ENCODE measurements at regions not wholly inside any gene's neighbourhood (a gene's known extent, or its start where the extent isn't known, plus 50 kb on each side); places are given as distances from the start of the nearest gene placed in this dataset.

DNA sequence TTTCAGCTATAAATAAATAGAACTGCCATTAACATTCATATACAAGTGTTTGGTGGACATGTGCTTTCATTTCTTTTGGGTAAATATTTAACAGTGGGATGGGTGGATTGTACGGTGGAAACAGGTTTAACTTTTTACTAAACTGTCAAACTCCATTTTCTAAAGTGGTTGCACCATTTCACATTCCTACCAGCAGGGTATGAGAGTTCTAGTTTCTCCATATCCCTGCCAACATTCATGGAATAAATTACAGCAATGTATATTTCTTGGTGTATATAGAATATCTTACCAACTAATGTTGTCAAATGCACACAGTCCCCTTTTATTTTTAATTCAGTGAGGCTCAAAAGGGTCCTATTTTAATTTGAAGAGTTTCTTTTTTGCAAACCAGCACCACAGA lies 71.3 kb upstream of the CTXND1 start:
- no peak overlapping the region for H3K4me3 ChIP-seq (ENCODE audit: low read depth, low read length)
- DNase-seq (ENCODE audit: low read depth): no peak
- TF ChIP-seq, protein P1, sequence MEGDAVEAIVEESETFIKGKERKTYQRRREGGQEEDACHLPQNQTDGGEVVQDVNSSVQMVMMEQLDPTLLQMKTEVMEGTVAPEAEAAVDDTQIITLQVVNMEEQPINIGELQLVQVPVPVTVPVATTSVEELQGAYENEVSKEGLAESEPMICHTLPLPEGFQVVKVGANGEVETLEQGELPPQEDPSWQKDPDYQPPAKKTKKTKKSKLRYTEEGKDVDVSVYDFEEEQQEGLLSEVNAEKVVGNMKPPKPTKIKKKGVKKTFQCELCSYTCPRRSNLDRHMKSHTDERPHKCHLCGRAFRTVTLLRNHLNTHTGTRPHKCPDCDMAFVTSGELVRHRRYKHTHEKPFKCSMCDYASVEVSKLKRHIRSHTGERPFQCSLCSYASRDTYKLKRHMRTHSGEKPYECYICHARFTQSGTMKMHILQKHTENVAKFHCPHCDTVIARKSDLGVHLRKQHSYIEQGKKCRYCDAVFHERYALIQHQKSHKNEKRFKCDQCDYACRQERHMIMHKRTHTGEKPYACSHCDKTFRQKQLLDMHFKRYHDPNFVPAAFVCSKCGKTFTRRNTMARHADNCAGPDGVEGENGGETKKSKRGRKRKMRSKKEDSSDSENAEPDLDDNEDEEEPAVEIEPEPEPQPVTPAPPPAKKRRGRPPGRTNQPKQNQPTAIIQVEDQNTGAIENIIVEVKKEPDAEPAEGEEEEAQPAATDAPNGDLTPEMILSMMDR (conservative IDR thresholded peaks at IDR 0.05; ENCODE audit: low read depth, low read length): peak; percentile 28

DNA sequence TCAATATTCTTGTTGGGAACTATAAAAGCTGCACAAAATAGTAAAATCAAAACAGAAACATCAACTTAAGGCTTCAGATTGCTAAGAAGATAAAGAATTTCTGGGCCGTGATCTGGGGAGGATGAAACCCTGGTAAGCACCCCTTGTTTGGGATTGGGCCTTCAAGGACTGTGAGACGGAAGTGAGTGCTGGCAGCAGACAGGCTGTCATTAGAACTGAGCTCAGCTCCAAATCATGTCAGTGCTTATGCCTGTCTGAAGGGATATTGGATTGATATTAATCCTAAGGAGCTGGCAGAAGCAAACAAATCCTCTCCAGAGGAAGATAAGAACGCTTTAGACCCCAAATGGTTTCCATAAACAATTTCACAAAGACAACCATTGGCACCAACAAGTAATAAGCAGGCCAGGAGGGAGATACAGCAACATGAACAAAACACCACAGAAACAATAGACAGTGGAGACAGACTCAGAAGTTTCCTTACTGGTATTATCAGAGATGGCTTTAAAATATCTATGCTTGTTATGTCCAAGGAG lies 72.6 kb upstream of the CTXND1 start:
- TF ChIP-seq, protein P1 (conservative IDR thresholded peaks at IDR 0.05; ENCODE audit: low read depth, low read length): no peak
- DNase-seq (ENCODE audit: low read depth): no peak

DNA sequence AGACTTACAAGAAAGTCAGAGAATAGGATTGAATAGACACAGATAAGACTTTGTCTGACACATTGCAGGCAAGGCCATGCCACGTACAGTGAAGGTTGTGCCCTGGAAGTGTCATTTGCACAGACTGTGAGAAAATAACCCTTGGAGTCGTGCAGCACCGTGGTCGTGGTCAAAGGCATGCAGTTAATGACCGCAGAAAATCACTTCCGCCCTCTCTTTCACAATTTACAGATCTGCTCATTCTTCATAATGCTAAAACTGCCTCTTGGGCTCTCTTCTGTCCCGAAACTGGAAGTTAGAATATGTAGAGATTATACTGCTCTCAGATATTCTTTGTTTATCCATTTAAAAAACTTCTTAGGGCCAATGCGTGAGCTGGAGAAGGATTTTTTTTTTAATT lies 73.2 kb upstream of the CTXND1 start:
- TF ChIP-seq, protein P1 (conservative IDR thresholded peaks at IDR 0.05; ENCODE audit: low read depth, low read length): no peak
- DNase-seq (ENCODE audit: low read depth): no peak
- no peak overlapping the region for H3K4me3 ChIP-seq (ENCODE audit: low read depth, low read length)

More for the DNA sequence above, 72.6 kb upstream of the CTXND1 start:
- H3K4me3 ChIP-seq (ENCODE audit: low read depth, low read length): no peak overlapping the region

DNA sequence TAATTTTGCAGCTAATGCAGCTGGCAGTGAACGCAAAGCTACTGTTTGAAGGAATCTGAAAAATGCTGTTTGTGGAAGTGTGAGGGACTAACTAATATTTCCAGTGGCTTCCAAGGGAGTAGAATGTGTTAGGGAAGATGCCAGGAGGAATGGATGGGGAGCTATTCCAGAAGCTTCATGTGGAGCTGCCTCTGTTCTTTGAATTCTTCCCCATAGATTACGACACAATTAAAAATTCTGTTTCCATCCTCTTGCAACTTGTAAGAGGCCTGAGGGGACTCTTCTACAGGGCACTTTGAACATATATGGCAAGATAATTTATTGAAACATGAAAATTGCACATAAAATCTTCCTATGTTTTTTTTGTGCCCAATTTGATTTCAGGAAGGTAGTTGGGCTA lies 74.3 kb upstream of the CTXND1 start:
- DNase-seq (ENCODE audit: low read depth): no peak
- TF ChIP-seq, protein P1 (conservative IDR thresholded peaks at IDR 0.05; ENCODE audit: low read depth, low read length): no peak
- no peak overlapping the region for H3K4me3 ChIP-seq (ENCODE audit: low read depth, low read length)

DNA sequence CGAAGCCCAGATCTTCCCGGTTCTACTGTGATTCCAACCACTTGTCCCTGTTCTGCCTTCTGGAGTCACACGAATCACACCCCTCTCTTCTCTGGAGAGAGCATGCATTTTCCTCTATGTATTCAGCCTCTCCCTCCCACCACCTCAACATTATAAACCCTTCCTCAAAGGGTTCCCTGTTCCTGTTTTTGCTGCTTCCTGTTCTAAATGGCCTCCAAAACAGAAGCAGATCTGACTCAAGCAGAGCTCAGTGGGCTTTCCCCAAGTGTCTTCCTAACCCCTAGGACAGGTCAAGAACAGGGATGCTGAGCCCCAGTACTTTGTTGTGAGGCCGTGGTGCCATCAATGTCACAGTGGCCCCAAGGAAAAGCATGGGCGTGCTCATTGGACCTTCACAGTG lies 75.7 kb upstream of the ARNT2 start:
- no peak for DNase-seq (ENCODE audit: low read depth)
- TF ChIP-seq, protein P1 (conservative IDR thresholded peaks at IDR 0.05; ENCODE audit: low read depth, low read length): no peak
- no peak overlapping the region for H3K4me3 ChIP-seq (ENCODE audit: low read depth, low read length)

DNA sequence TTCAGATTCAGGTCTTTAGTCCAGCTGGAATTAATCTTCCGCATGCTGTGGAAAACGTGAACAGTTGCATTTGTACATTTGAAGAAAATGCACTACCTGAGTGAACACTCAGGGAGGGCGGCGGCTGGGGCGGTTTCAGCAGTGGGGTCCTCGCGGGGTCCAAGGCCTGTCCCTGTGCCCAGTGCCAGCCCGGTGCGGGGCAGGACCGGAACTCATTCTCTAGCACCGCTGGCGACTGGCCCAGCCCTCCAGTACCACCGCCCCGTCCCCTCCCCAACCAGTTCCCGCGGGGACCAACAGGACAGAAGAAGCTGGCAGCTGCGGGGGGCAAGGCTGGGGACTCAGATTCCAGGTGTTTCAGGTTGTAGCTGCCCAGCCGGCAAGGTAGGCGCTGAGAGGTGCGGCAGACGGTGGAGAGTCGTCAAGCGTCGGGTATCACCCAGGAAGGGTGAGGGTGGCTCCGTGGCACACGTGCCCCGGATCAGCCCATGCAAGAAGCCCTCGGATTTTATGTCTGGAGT lies 72.2 kb upstream of the ARNT2 start:
- H3K4me3 ChIP-seq (ENCODE audit: low read depth, low read length): no peak overlapping the region
- no peak for DNase-seq (ENCODE audit: low read depth)
- TF ChIP-seq, protein P1 (conservative IDR thresholded peaks at IDR 0.05; ENCODE audit: low read depth, low read length): no peak

DNA sequence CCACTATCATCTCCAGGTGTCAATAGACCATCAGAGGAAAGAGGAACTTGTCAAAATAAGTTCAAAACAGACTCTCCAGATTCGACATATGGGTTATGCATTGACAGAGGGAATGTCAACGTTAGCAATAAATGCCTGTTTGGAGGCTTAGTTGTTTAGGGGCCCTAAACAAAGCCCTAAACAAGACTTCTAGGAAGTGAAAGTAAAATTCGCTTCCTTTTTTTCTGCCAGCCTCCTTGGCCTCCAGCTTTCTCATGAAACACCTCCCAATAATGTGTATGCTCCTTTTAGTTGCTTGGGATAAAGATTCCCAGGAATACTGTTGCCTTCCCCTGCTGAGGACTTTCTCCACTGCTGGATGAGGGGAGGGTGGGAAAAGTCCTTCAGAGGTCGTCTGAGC lies 70.9 kb upstream of the ARNT2 start:
- no peak overlapping the region for H3K4me3 ChIP-seq (ENCODE audit: low read depth, low read length)
- DNase-seq (ENCODE audit: low read depth): no peak
- TF ChIP-seq, protein P1 (conservative IDR thresholded peaks at IDR 0.05; ENCODE audit: low read depth, low read length): no peak

All from choroid plexus epithelial cell (primary cell).